GM23338 (cell line): ENCODE measurements at regions not wholly inside any gene's neighbourhood (a gene's known extent, or its start where the extent isn't known, plus 50 kb on each side); places are given as distances from the start of the nearest gene placed in this dataset.

Experiments
- ATAC-seq: fragments of 200-7000 bp; cut with Tn5 transposase; 3 replicates; pipeline ENCODE4 v1.9.1; 2020
- DNase-seq: peaks from one replicate; pipeline ENCODE4 v3.0.0-alpha.2; 2015; ENCODE audit warnings: low spot score
- H2AFZ ChIP-seq: fragments of 200-600 bp; sonication (generic); 2 replicates; pipeline ENCODE4 v1.8.0; 2016; ENCODE audit warnings: antibody characterized with exemption, mild to moderate bottlenecking, moderate library complexity
- H3F3A ChIP-seq: fragments of 200-600 bp; sonication (generic); replicated peaks from 2 replicates; pipeline ENCODE4 v1.8.0; 2017; ENCODE audit warnings: antibody characterized with exemption, mixed run types, low read depth
- H3K27ac ChIP-seq: fragments of 200-600 bp; sonication (generic); 2 replicates; pipeline ENCODE4 v1.6.1; 2016; ENCODE audit warnings: low read depth
- H3K27me3 ChIP-seq: fragments of 200-600 bp; sonication (generic); 2 replicates; pipeline ENCODE4 v1.8.0; 2016; ENCODE audit warnings: mild to moderate bottlenecking, mixed run types, moderate library complexity; ENCODE audit not compliant: insufficient read depth
- H3K36me3 ChIP-seq: fragments of 200-600 bp; sonication (generic); 2 replicates; pipeline ENCODE4 v1.8.0; 2016; ENCODE audit warnings: mild to moderate bottlenecking; ENCODE audit not compliant: insufficient read depth
- H3K4me1 ChIP-seq: fragments of 200-600 bp; sonication (generic); 2 replicates; pipeline ENCODE4 v1.8.0; 2016; ENCODE audit warnings: mild to moderate bottlenecking, moderate library complexity; ENCODE audit not compliant: insufficient read depth
- H3K4me2 ChIP-seq: fragments of 200-600 bp; sonication (generic); 2 replicates; pipeline ENCODE4 v1.7.1; 2017; ENCODE audit warnings: mixed run types
- H3K4me3 ChIP-seq: fragments of 200-600 bp; sonication (generic); 2 replicates; pipeline ENCODE4 v1.6.1; 2016; ENCODE audit warnings: mixed run types
- H3K79me2 ChIP-seq: fragments of 200-600 bp; sonication (generic); replicated peaks from 2 replicates; pipeline ENCODE4 v1.8.0; 2017; ENCODE audit warnings: mild to moderate bottlenecking; ENCODE audit not compliant: insufficient read depth
- H3K9me2 ChIP-seq: fragments of 200-600 bp; sonication (generic); 2 replicates; pipeline ENCODE4 v1.8.0; 2017; ENCODE audit not compliant: insufficient read depth
- H4K20me1 ChIP-seq: fragments of 200-600 bp; sonication (generic); replicated peaks from 2 replicates; pipeline ENCODE4 v1.8.0; 2017; ENCODE audit warnings: mild to moderate bottlenecking; ENCODE audit not compliant: insufficient read depth
- H3K27ac Mint-ChIP-seq: 2 replicates; pipeline ENCODE4 v1.8.0; 2020; ENCODE audit warnings: inconsistent platforms, mild to moderate bottlenecking, moderate library complexity, mixed read lengths
- H3K27me3 Mint-ChIP-seq: 3 replicates; pipeline ENCODE4 v1.8.0; 2022; ENCODE audit warnings: low read depth, mild to moderate bottlenecking, moderate library complexity, mixed read lengths, inconsistent platforms; ENCODE audit not compliant: insufficient read depth, poor library complexity
- H3K36me3 Mint-ChIP-seq: 3 replicates; pipeline ENCODE4 v1.8.0; 2021; ENCODE audit warnings: low read depth, mild to moderate bottlenecking, inconsistent platforms, moderate library complexity, mixed read lengths
- H3K4me1 Mint-ChIP-seq: 3 replicates; pipeline ENCODE4 v1.8.0; 2020; ENCODE audit warnings: mild to moderate bottlenecking, inconsistent platforms, mixed read lengths
- H3K4me3 Mint-ChIP-seq: 3 replicates; pipeline ENCODE4 v1.8.0; 2021; ENCODE audit warnings: moderate library complexity, mild to moderate bottlenecking, inconsistent platforms, mixed read lengths
- H3K9me3 Mint-ChIP-seq: 3 replicates; pipeline ENCODE4 v1.8.0; 2020; ENCODE audit warnings: moderate library complexity, mild to moderate bottlenecking, inconsistent platforms, mixed read lengths
- CREB1 ChIP-seq: fragments of 250-450 bp; sonication (Bioruptor Pico); IDR thresholded peaks from 2 replicates; pipeline ENCODE4 v1.5.0; 2020; ENCODE audit warnings: low read depth, mild to moderate bottlenecking, moderate library complexity
- CTCF ChIP-seq, 2 experiments: fragments of 200-600 bp in 1 of 2; sonication (generic) in 1 of 2; conservative IDR thresholded peaks; 2 replicates each; pipeline versions ENCODE4 v1.5.1 to v1.6.1; 2016 to 2017; ENCODE audit warnings: antibody characterized with exemption in 2 of 2, low read depth in 2 of 2, mild to moderate bottlenecking in 2 of 2, moderate library complexity in 1 of 2
- EZH2 ChIP-seq: fragments of 200-600 bp; sonication (generic); IDR thresholded peaks from one replicate; pipeline ENCODE4 v1.8.0; 2017; ENCODE audit warnings: antibody characterized with exemption, mild to moderate bottlenecking, low read depth; ENCODE audit not compliant: unreplicated experiment
- EZH2phosphoT487 ChIP-seq: fragments of 200-600 bp; sonication (generic); IDR thresholded peaks from one replicate; pipeline ENCODE4 v1.8.1; 2018; ENCODE audit warnings: antibody characterized with exemption; ENCODE audit not compliant: unreplicated experiment
- JUNB ChIP-seq: IDR thresholded peaks from one replicate; pipeline ENCODE4 v1.6.1; 2016; ENCODE audit warnings: antibody characterized with exemption; ENCODE audit not compliant: unreplicated experiment
- POLR2AphosphoS5 ChIP-seq: IDR thresholded peaks from 2 replicates; pipeline ENCODE4 v1.6.1; 2016; ENCODE audit warnings: antibody characterized with exemption, low read depth
- STAT1 ChIP-seq: IDR thresholded peaks from one replicate; pipeline ENCODE4 v1.6.1; 2016; ENCODE audit warnings: antibody characterized with exemption; ENCODE audit not compliant: unreplicated experiment
- ZNF114 ChIP-seq: fragments of 250-450 bp; sonication (Bioruptor Pico); IDR thresholded peaks from 2 replicates; pipeline ENCODE4 v1.5.0; 2020; ENCODE audit warnings: mild to moderate bottlenecking, moderate library complexity
- ZNF331 ChIP-seq: fragments of 250-450 bp; sonication (Bioruptor Pico); IDR thresholded peaks from 2 replicates; pipeline ENCODE4 v1.5.0; 2020; ENCODE audit warnings: low read depth, mild to moderate bottlenecking, moderate library complexity
- TF ChIP-seq, protein P1 (sequence below): IDR thresholded peaks from one replicate; pipeline ENCODE4 v1.6.1; 2018; ENCODE audit warnings: antibody characterized with exemption; ENCODE audit not compliant: unreplicated experiment

- H3K79me2 ChIP-seq = no peaks in the 10 kb centered on the region
- no peak overlapping the region for H3K4me3 Mint-ChIP-seq
- ATAC-seq = no peak
- no peak overlapping the region for H3K27ac ChIP-seq
- no peaks in the 10 kb centered on the region for H3K36me3 Mint-ChIP-seq
- no peaks in the 10 kb centered on the region for H3F3A ChIP-seq
- H3K27me3 Mint-ChIP-seq = no peaks in the 10 kb centered on the region
- H4K20me1 ChIP-seq = no peaks in the 10 kb centered on the region
- no peak overlapping the region for H3K27ac Mint-ChIP-seq
- H3K4me3 ChIP-seq = no peak overlapping the region
- no peak overlapping the region for H2AFZ ChIP-seq
- H3K9me2 ChIP-seq = no peaks in the 10 kb centered on the region
- H3K4me1 ChIP-seq = no peaks in the 10 kb centered on the region
- H3K4me1 Mint-ChIP-seq = no peaks in the 10 kb centered on the region; the same call in 2 of the 3 replicates
- no peaks in the 10 kb centered on the region for H3K9me3 Mint-ChIP-seq
- no peaks in the 10 kb centered on the region for H3K27me3 ChIP-seq
- no peaks in the 10 kb centered on the region for H3K36me3 ChIP-seq
- H3K4me2 ChIP-seq = no peak overlapping the region
- no peak for DNase-seq
- TF ChIP-seq EZH2 (no peak), ZNF331 (no peak), POLR2AphosphoS5 (no peak), STAT1 (no peak), ZNF114 (CRISPR knock-in tag) (no peak), EZH2phosphoT487 (no peak), JUNB (no peak), CTCF (conservative IDR thresholded peaks at IDR 0.05; ENCODE audit: low read depth in 2 of 2) (no peak), CREB1 (no peak)
- TF ChIP-seq, protein P1, sequence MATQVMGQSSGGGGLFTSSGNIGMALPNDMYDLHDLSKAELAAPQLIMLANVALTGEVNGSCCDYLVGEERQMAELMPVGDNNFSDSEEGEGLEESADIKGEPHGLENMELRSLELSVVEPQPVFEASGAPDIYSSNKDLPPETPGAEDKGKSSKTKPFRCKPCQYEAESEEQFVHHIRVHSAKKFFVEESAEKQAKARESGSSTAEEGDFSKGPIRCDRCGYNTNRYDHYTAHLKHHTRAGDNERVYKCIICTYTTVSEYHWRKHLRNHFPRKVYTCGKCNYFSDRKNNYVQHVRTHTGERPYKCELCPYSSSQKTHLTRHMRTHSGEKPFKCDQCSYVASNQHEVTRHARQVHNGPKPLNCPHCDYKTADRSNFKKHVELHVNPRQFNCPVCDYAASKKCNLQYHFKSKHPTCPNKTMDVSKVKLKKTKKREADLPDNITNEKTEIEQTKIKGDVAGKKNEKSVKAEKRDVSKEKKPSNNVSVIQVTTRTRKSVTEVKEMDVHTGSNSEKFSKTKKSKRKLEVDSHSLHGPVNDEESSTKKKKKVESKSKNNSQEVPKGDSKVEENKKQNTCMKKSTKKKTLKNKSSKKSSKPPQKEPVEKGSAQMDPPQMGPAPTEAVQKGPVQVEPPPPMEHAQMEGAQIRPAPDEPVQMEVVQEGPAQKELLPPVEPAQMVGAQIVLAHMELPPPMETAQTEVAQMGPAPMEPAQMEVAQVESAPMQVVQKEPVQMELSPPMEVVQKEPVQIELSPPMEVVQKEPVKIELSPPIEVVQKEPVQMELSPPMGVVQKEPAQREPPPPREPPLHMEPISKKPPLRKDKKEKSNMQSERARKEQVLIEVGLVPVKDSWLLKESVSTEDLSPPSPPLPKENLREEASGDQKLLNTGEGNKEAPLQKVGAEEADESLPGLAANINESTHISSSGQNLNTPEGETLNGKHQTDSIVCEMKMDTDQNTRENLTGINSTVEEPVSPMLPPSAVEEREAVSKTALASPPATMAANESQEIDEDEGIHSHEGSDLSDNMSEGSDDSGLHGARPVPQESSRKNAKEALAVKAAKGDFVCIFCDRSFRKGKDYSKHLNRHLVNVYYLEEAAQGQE = no peak
These were observed 279.3 kb upstream of the B3GAT1 start for GRCh38 chr11:134691295-134691873.

DNA sequence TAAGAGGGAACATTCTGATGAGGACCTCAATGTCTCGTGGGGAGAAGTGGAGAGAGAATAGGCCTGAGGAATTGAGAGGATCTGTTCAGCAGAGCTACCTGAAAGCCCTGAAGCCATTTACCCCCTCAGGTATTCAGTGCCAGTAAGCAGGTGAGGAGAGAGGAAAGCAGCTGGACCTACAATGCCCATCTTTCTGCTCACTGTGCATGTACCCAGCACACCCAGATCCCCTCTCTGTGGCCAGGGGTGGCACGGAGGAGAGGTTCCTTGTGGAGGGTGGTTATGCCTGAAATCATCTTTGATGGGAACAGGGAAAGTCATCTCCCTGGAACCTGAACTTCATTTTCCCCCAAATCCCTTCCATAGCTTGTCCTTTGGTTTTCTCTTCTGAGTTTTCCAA is 277.8 kb upstream of the B3GAT1 start:
- Histone ChIP-seq H3K4me1 (peaks cover 7% of the 10 kb centered on the region), H3K27ac (no peak overlapping the region), H4K20me1 (no peaks in the 10 kb centered on the region), H3K27me3 (no peaks in the 10 kb centered on the region), H3K36me3 (no peaks in the 10 kb centered on the region), H3K9me2 (no peaks in the 10 kb centered on the region), H3K4me3 (no peak overlapping the region), H3K79me2 (no peaks in the 10 kb centered on the region), H3F3A (no peaks in the 10 kb centered on the region), H2AFZ (no peak overlapping the region), H3K4me2 (no peak overlapping the region)
- Mint-ChIP-seq H3K4me3 (no peak overlapping the region), H3K27me3 (no peaks in the 10 kb centered on the region), H3K9me3 (no peaks in the 10 kb centered on the region), H3K36me3 (no peaks in the 10 kb centered on the region), H3K4me1 (no peaks in the 10 kb centered on the region; the same call in 2 of the 3 replicates), H3K27ac (no peak overlapping the region)
- no peak for ATAC-seq
- no peak for TF ChIP-seq ZNF114 (CRISPR knock-in tag)
- TF ChIP-seq POLR2AphosphoS5 = no peak
- no peak for TF ChIP-seq CREB1
- DNase-seq = no peak
